ENCODE measurements at regions not wholly inside any gene's neighbourhood (a gene's known extent, or its start where the extent isn't known, plus 50 kb on each side); places are given as distances from the start of the nearest gene placed in this dataset.
"Not testable (repeated sequence)": the region's sequence is repeated elsewhere in the genome, so short reads cannot be mapped to it uniquely, and the experiment has no call there.

- not testable (repeated sequence) for TF ChIP-seq CTCF, POLR2A (IDR thresholded peaks at IDR 0.05)
Observed at GRCh38 chr5:174943002-174943401, 218.6 kb downstream of the MSX2 start.

All from lower leg skin (tissue), 3 donors.